ENCODE measurements at regions not wholly inside any gene's neighbourhood (a gene's known extent, or its start where the extent isn't known, plus 50 kb on each side); places are given as distances from the start of the nearest gene placed in this dataset.
A peak's percentile ranks its signal among the peaks of the same experiment; 100 is the strongest.

- FAIRE-seq = no peak
- H3K27ac ChIP-seq (ENCODE audit: low read depth, low read length) = no peak overlapping the region
- WGBS, 2 experiments (ENCODE audit: extremely low coverage in 1 of 2, insufficient coverage in 1 of 2, insufficient read length in 1 of 2, insufficient replicate concordance in 2 of 2, low coverage in 1 of 2, low lambda C conversion rate in 2 of 2, missing lambda C conversion rate in 1 of 2) = 80% methylated on average over 15 of the region's 15 CpGs; no CpG with 5 or more reads in 1 of the 2 experiments
- H2BK5ac ChIP-seq (ENCODE audit: low read depth, low read length) = no peak overlapping the region
- POLR2A ChIA-PET (ENCODE audit: partially characterized antibody) = no interaction called here
- no peaks in the 10 kb centered on the region for H3K9me3 ChIP-seq (ENCODE audit: insufficient read depth in 2 of 2, low read depth in 1 of 2, low read length in 1 of 2)
- H3K79me2 ChIP-seq (ENCODE audit: control insufficient read depth in 1 of 2, insufficient read depth in 2 of 2, low read length in 2 of 2) = no peaks in the 10 kb centered on the region
- peak overlapping the region; percentile 45; the same call in 1 of the 2 replicates for H4K8ac ChIP-seq (ENCODE audit: extremely low read depth, insufficient read depth, low read length)
- no peak overlapping the region for H3K14ac ChIP-seq (ENCODE audit: insufficient read length)
- no peak overlapping the region for H3K4me2 ChIP-seq (ENCODE audit: insufficient read depth in 1 of 2, low read depth in 2 of 2, low read length in 2 of 2)
- DNase-seq (ENCODE audit: low read depth in 1 of 2, low spot score in 2 of 2) = no peak
- H3K4me1 ChIP-seq (replicated peaks in 1 of 4; ENCODE audit: control insufficient read depth in 3 of 4, insufficient read depth in 4 of 4, low read length in 3 of 4) = peaks cover 3 to 11% (median 8%) of the 10 kb centered on the region in 4 experiments
- no peak overlapping the region for H2AFZ ChIP-seq (ENCODE audit: low read length)
- H2BK20ac ChIP-seq (ENCODE audit: low read length) = no peak overlapping the region
- no peak overlapping the region for H3K9ac ChIP-seq (replicated peaks in 1 of 4; ENCODE audit: extremely low read depth in 1 of 4, low read depth in 3 of 4, low read length in 3 of 4)
- no peaks in the 10 kb centered on the region for H3K27me3 ChIP-seq (replicated peaks in 1 of 4; ENCODE audit: control insufficient read depth in 3 of 4, extremely low read depth in 1 of 4, insufficient read depth in 3 of 4, low read length in 3 of 4)
- CTCF ChIA-PET (ENCODE audit: partially characterized antibody) = interaction anchor here (1.0 to 4.9 kb wide), 3 partner anchors 20 to 135 kb away, joined by 3 to 38 read pairs (median 3); no protein-coding TSS in a partner anchor
- no peak overlapping the region for H2BK120ac ChIP-seq (replicated peaks; ENCODE audit: low read depth, low read length)
- no peak overlapping the region for H3K4ac ChIP-seq (replicated peaks; ENCODE audit: insufficient read length, low read depth, low read length)
- H4K5ac ChIP-seq (ENCODE audit: insufficient read length, low read depth, low read length) = no peak overlapping the region
- H3K79me1 ChIP-seq (ENCODE audit: low read depth, low read length) = no peaks in the 10 kb centered on the region
- peaks cover 4% of the 10 kb centered on the region; the same call in 1 of the 2 replicates for H3K23me2 ChIP-seq (ENCODE audit: low read depth, low read length)
- no peak overlapping the region for H4K91ac ChIP-seq (replicated peaks; ENCODE audit: insufficient read length, low read length)
- no peaks in the 10 kb centered on the region for H3K36me3 ChIP-seq (ENCODE audit: control insufficient read depth in 2 of 4, insufficient read depth in 4 of 4, low read length in 3 of 4)
- H2BK15ac ChIP-seq (ENCODE audit: low read length) = no peak overlapping the region
- H2AK5ac ChIP-seq (ENCODE audit: low read depth, low read length) = no peak overlapping the region
- no peak overlapping the region for H3K56ac ChIP-seq (replicated peaks; ENCODE audit: insufficient read length, low read depth, low read length)
- no peaks in the 10 kb centered on the region for H4K20me1 ChIP-seq (replicated peaks in 1 of 2; ENCODE audit: control insufficient read depth in 1 of 2, insufficient read depth in 2 of 2, low read length in 2 of 2)
- H3K18ac ChIP-seq (ENCODE audit: extremely low read depth, low read length) = no peak overlapping the region
- H2BK12ac ChIP-seq (ENCODE audit: low read depth, low read length) = no peak overlapping the region
- H3K4me3 ChIP-seq (ENCODE audit: extremely low read depth in 1 of 4, insufficient read depth in 2 of 4, low read depth in 3 of 4, low read length in 4 of 4) = no peak overlapping the region
- H3K23ac ChIP-seq (ENCODE audit: insufficient read length) = no peak overlapping the region
- TF ChIP-seq CTCF (IDR thresholded peaks at IDR 0.05; ENCODE audit: control extremely low read depth in 1 of 3, insufficient read depth in 1 of 3, low read depth in 1 of 3, low read length in 3 of 3) = no peak
- TF ChIP-seq YY1 (IDR thresholded peaks at IDR 0.05; ENCODE audit: low read depth, low read length) = no peak
- no peak for TF ChIP-seq TBP (IDR thresholded peaks at IDR 0.05; ENCODE audit: low read depth, low read length)
- no peak for TF ChIP-seq KDM5A (IDR thresholded peaks at IDR 0.05; ENCODE audit: low read length)
- TF ChIP-seq CREB1 (IDR thresholded peaks at IDR 0.05) = no peak
- no peak for TF ChIP-seq EGR1 (IDR thresholded peaks at IDR 0.05; ENCODE audit: borderline replicate concordance, low read depth, low read length)
- no peak for TF ChIP-seq BACH1 (IDR thresholded peaks at IDR 0.05; ENCODE audit: low read length)
- no peak for TF ChIP-seq TCF12 (IDR thresholded peaks at IDR 0.05; ENCODE audit: low read depth, low read length)
- TF ChIP-seq CTBP2 (IDR thresholded peaks at IDR 0.05; ENCODE audit: borderline replicate concordance, insufficient read depth, insufficient read length, low read length) = no peak
- TF ChIP-seq SIRT6 (IDR thresholded peaks at IDR 0.05; ENCODE audit: low read length) = no peak
Measured at GRCh38 chr2:15038366-15039364, 406.1 kb downstream of the LRATD1 start.
